ENCODE measurements at regions not wholly inside any gene's neighbourhood (a gene's known extent, or its start where the extent isn't known, plus 50 kb on each side); places are given as distances from the start of the nearest gene placed in this dataset.
"Not testable (repeated sequence)": the region's sequence is repeated elsewhere in the genome, so short reads cannot be mapped to it uniquely, and the experiment has no call there.

DNA sequence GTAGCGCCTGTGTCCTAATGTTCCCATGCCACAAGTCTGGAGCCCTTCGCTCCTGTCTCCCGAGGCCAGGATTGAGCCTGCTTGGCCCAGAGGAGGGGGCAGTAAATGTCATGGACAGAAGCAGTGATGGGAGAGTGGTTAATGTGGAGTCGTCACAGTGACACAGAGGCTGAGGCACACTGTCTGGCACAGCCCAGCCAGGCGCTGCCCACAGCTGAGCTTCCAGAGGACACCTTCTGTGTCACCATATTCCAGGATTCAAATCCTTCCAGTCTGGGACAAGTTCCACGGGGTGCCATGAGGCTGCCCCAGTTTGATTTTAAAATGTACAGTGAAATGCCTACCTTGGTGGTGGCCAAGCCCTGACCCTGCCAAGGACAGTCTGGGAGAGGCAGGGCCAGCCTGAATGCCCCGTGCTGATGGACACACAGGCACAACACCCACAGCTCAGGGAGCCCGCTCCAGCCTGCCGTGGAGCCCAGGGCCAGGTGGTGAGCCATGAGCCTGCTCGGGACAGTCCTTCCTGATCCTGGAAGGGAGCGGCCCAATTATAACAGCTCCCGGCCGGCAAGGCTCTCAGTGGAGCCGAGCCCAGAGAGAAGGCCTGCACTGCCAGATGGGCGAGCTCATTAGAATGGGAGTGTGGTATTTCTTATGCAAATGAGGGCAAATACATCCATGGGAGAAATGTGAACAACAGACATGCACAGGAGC is 99.1 kb upstream of the RUFY1 start:
- H4K20me1 ChIP-seq (ENCODE audit: insufficient read depth, low read length): no peaks in the 10 kb centered on the region
- no peaks in the 10 kb centered on the region; the same call in 1 of the 2 replicates for H3K36me3 ChIP-seq (ENCODE audit: insufficient read depth, low read length)
- no peaks in the 10 kb centered on the region for H3K79me2 ChIP-seq (ENCODE audit: insufficient read depth, low read length)
- H3K4me3 ChIP-seq (ENCODE audit: low read depth, low read length, poor library complexity, severe bottlenecking): no peak overlapping the region
- H3K9me2 ChIP-seq (ENCODE audit: low read depth, low read length): no peaks in the 10 kb centered on the region
- TF ChIP-seq, protein P1, sequence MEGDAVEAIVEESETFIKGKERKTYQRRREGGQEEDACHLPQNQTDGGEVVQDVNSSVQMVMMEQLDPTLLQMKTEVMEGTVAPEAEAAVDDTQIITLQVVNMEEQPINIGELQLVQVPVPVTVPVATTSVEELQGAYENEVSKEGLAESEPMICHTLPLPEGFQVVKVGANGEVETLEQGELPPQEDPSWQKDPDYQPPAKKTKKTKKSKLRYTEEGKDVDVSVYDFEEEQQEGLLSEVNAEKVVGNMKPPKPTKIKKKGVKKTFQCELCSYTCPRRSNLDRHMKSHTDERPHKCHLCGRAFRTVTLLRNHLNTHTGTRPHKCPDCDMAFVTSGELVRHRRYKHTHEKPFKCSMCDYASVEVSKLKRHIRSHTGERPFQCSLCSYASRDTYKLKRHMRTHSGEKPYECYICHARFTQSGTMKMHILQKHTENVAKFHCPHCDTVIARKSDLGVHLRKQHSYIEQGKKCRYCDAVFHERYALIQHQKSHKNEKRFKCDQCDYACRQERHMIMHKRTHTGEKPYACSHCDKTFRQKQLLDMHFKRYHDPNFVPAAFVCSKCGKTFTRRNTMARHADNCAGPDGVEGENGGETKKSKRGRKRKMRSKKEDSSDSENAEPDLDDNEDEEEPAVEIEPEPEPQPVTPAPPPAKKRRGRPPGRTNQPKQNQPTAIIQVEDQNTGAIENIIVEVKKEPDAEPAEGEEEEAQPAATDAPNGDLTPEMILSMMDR (IDR thresholded peaks at IDR 0.05; ENCODE audit: low read length): no peak
- no peak for TF ChIP-seq EZH2 (IDR thresholded peaks at IDR 0.05; ENCODE audit: borderline replicate concordance, low read length)
- H3K4me1 ChIP-seq (ENCODE audit: insufficient read depth, low read length, severe bottlenecking): no peaks in the 10 kb centered on the region
- no peak overlapping the region for H3K27ac ChIP-seq (ENCODE audit: low read depth, low read length, poor library complexity, severe bottlenecking)
- peaks cover 6% of the 10 kb centered on the region; the same call in 1 of the 2 replicates for H3K27me3 ChIP-seq (ENCODE audit: insufficient read depth, low read length)
- no peak overlapping the region for H2AFZ ChIP-seq (ENCODE audit: low read length)
- no peak overlapping the region for H3K4me2 ChIP-seq (ENCODE audit: low read length)
- no peaks in the 10 kb centered on the region for H3F3A ChIP-seq (ENCODE audit: insufficient read depth, low read length)
- peaks cover under 1% of the 10 kb centered on the region; the same call in 1 of the 2 replicates for H3K9me3 ChIP-seq (ENCODE audit: low read length)
- H3K9ac ChIP-seq (ENCODE audit: low read length): no peak overlapping the region

DNA sequence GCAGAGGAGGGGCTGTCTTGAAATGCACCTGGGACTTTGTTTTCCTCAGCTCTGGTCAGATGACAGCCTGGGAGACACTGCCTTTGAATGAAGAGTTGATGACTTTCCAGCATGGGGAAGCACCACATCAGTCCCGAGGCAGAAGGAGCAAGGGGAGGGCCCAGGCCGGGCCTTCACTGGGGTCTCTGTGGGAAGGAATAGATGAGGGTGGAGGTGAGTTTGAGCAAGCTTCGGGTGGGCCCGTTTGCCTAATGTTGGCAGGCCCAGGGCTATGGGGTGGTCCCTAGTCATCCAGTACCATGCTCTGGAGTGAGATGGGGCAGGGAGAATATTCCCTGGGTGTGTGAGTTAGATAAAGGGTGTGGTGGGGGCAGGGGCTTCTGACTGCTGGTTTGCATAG is 100.4 kb upstream of the RUFY1 start:
- not testable (repeated sequence) for H3K27me3 ChIP-seq (ENCODE audit: insufficient read depth, low read length); H3K4me3 ChIP-seq (ENCODE audit: low read depth, low read length, poor library complexity, severe bottlenecking); H3K36me3 ChIP-seq (ENCODE audit: insufficient read depth, low read length); H2AFZ ChIP-seq (ENCODE audit: low read length); H3K4me1 ChIP-seq (ENCODE audit: insufficient read depth, low read length, severe bottlenecking); H3K9me2 ChIP-seq (ENCODE audit: low read depth, low read length); H4K20me1 ChIP-seq (ENCODE audit: insufficient read depth, low read length); H3K79me2 ChIP-seq (ENCODE audit: insufficient read depth, low read length); H3F3A ChIP-seq (ENCODE audit: insufficient read depth, low read length); H3K4me2 ChIP-seq (ENCODE audit: low read length); H3K9ac ChIP-seq (ENCODE audit: low read length); H3K9me3 ChIP-seq (ENCODE audit: low read length); H3K27ac ChIP-seq (ENCODE audit: low read depth, low read length, poor library complexity, severe bottlenecking)

DNA sequence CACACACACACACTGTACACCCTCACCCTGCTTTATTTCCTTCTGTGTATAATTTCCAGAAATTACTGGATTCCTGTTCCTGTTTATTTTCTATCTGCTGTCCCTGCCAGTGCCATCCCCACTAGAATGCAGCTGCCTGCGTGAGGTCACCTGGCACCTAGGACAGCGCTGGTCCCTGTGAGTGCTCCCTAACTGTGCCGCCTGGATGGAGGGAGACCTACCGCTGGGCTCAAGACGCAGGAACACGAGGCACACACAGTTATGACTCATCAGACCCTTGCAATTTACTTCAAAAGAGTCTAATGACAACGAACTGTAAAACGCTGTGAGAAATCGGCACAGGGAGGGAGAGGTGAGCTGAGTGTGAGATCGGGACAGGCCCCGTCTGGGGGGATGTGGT is 102.1 kb upstream of the RUFY1 start:
- not testable (repeated sequence) for H3K9ac ChIP-seq (ENCODE audit: low read length); H3K4me1 ChIP-seq (ENCODE audit: insufficient read depth, low read length, severe bottlenecking); H3K27me3 ChIP-seq (ENCODE audit: insufficient read depth, low read length); H3K9me3 ChIP-seq (ENCODE audit: low read length); H3K9me2 ChIP-seq (ENCODE audit: low read depth, low read length); H3K4me2 ChIP-seq (ENCODE audit: low read length); H2AFZ ChIP-seq (ENCODE audit: low read length); H4K20me1 ChIP-seq (ENCODE audit: insufficient read depth, low read length); H3K4me3 ChIP-seq (ENCODE audit: low read depth, low read length, poor library complexity, severe bottlenecking); H3K27ac ChIP-seq (ENCODE audit: low read depth, low read length, poor library complexity, severe bottlenecking); H3K79me2 ChIP-seq (ENCODE audit: insufficient read depth, low read length); H3K36me3 ChIP-seq (ENCODE audit: insufficient read depth, low read length); H3F3A ChIP-seq (ENCODE audit: insufficient read depth, low read length)

DNA sequence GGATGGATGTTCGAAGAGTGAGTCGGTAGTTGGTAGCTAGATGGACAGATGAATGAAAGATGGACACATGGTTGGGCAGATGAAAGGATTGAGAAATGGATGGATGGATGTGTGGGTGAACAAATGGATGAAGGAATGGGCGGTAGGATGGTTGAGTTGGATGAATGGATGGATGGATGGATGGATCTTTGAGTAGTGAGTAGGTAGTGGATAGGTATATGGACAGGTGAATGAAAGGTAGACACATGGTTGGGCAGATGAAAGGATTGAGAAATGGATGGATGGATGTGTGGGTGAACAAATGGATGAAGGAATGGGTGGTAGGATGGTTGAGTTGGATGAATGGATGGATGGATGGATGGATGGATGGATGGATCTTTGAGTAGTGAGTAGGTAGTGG is 97.0 kb upstream of the ADAMTS2 start:
- H2AFZ ChIP-seq (ENCODE audit: low read length); H3K9me2 ChIP-seq (ENCODE audit: low read depth, low read length); H3K36me3 ChIP-seq (ENCODE audit: insufficient read depth, low read length); H3K27me3 ChIP-seq (ENCODE audit: insufficient read depth, low read length); H3K79me2 ChIP-seq (ENCODE audit: insufficient read depth, low read length); H3F3A ChIP-seq (ENCODE audit: insufficient read depth, low read length); H3K9ac ChIP-seq (ENCODE audit: low read length); H3K4me2 ChIP-seq (ENCODE audit: low read length); H3K27ac ChIP-seq (ENCODE audit: low read depth, low read length, poor library complexity, severe bottlenecking); H3K4me3 ChIP-seq (ENCODE audit: low read depth, low read length, poor library complexity, severe bottlenecking); H3K9me3 ChIP-seq (ENCODE audit: low read length); H4K20me1 ChIP-seq (ENCODE audit: insufficient read depth, low read length); H3K4me1 ChIP-seq (ENCODE audit: insufficient read depth, low read length, severe bottlenecking): not testable (repeated sequence)

Data from OCI-LY1 (cell line).